GM23338 (cell line): ENCODE measurements at regions not wholly inside any gene's neighbourhood (a gene's known extent, or its start where the extent isn't known, plus 50 kb on each side); places are given as distances from the start of the nearest gene placed in this dataset.

Source experiments
- ATAC-seq: fragments of 200-7000 bp; cut with Tn5 transposase; 3 replicates; pipeline ENCODE4 v1.9.1; 2020
- DNase-seq: peaks from one replicate; pipeline ENCODE4 v3.0.0-alpha.2; 2015; ENCODE audit warnings: low spot score
- H2AFZ ChIP-seq: fragments of 200-600 bp; sonication (generic); 2 replicates; pipeline ENCODE4 v1.8.0; 2016; ENCODE audit warnings: antibody characterized with exemption, mild to moderate bottlenecking, moderate library complexity
- H3F3A ChIP-seq: fragments of 200-600 bp; sonication (generic); replicated peaks from 2 replicates; pipeline ENCODE4 v1.8.0; 2017; ENCODE audit warnings: antibody characterized with exemption, mixed run types, low read depth
- H3K27ac ChIP-seq: fragments of 200-600 bp; sonication (generic); 2 replicates; pipeline ENCODE4 v1.6.1; 2016; ENCODE audit warnings: low read depth
- H3K27me3 ChIP-seq: fragments of 200-600 bp; sonication (generic); 2 replicates; pipeline ENCODE4 v1.8.0; 2016; ENCODE audit warnings: mild to moderate bottlenecking, mixed run types, moderate library complexity; ENCODE audit not compliant: insufficient read depth
- H3K36me3 ChIP-seq: fragments of 200-600 bp; sonication (generic); 2 replicates; pipeline ENCODE4 v1.8.0; 2016; ENCODE audit warnings: mild to moderate bottlenecking; ENCODE audit not compliant: insufficient read depth
- H3K4me1 ChIP-seq: fragments of 200-600 bp; sonication (generic); 2 replicates; pipeline ENCODE4 v1.8.0; 2016; ENCODE audit warnings: mild to moderate bottlenecking, moderate library complexity; ENCODE audit not compliant: insufficient read depth
- H3K4me2 ChIP-seq: fragments of 200-600 bp; sonication (generic); 2 replicates; pipeline ENCODE4 v1.7.1; 2017; ENCODE audit warnings: mixed run types
- H3K4me3 ChIP-seq: fragments of 200-600 bp; sonication (generic); 2 replicates; pipeline ENCODE4 v1.6.1; 2016; ENCODE audit warnings: mixed run types
- H3K79me2 ChIP-seq: fragments of 200-600 bp; sonication (generic); replicated peaks from 2 replicates; pipeline ENCODE4 v1.8.0; 2017; ENCODE audit warnings: mild to moderate bottlenecking; ENCODE audit not compliant: insufficient read depth
- H3K9me2 ChIP-seq: fragments of 200-600 bp; sonication (generic); 2 replicates; pipeline ENCODE4 v1.8.0; 2017; ENCODE audit not compliant: insufficient read depth
- H4K20me1 ChIP-seq: fragments of 200-600 bp; sonication (generic); replicated peaks from 2 replicates; pipeline ENCODE4 v1.8.0; 2017; ENCODE audit warnings: mild to moderate bottlenecking; ENCODE audit not compliant: insufficient read depth
- H3K27ac Mint-ChIP-seq: 2 replicates; pipeline ENCODE4 v1.8.0; 2020; ENCODE audit warnings: inconsistent platforms, mild to moderate bottlenecking, moderate library complexity, mixed read lengths
- H3K27me3 Mint-ChIP-seq: 3 replicates; pipeline ENCODE4 v1.8.0; 2022; ENCODE audit warnings: low read depth, mild to moderate bottlenecking, moderate library complexity, mixed read lengths, inconsistent platforms; ENCODE audit not compliant: insufficient read depth, poor library complexity
- H3K36me3 Mint-ChIP-seq: 3 replicates; pipeline ENCODE4 v1.8.0; 2021; ENCODE audit warnings: low read depth, mild to moderate bottlenecking, inconsistent platforms, moderate library complexity, mixed read lengths
- H3K4me1 Mint-ChIP-seq: 3 replicates; pipeline ENCODE4 v1.8.0; 2020; ENCODE audit warnings: mild to moderate bottlenecking, inconsistent platforms, mixed read lengths
- H3K4me3 Mint-ChIP-seq: 3 replicates; pipeline ENCODE4 v1.8.0; 2021; ENCODE audit warnings: moderate library complexity, mild to moderate bottlenecking, inconsistent platforms, mixed read lengths
- H3K9me3 Mint-ChIP-seq: 3 replicates; pipeline ENCODE4 v1.8.0; 2020; ENCODE audit warnings: moderate library complexity, mild to moderate bottlenecking, inconsistent platforms, mixed read lengths
- CREB1 ChIP-seq: fragments of 250-450 bp; sonication (Bioruptor Pico); IDR thresholded peaks from 2 replicates; pipeline ENCODE4 v1.5.0; 2020; ENCODE audit warnings: low read depth, mild to moderate bottlenecking, moderate library complexity
- ETS1 ChIP-seq: IDR thresholded peaks from 2 replicates; pipeline ENCODE4 v1.6.1; 2016; ENCODE audit warnings: antibody characterized with exemption
- EZH2 ChIP-seq: fragments of 200-600 bp; sonication (generic); IDR thresholded peaks from one replicate; pipeline ENCODE4 v1.8.0; 2017; ENCODE audit warnings: antibody characterized with exemption, mild to moderate bottlenecking, low read depth; ENCODE audit not compliant: unreplicated experiment
- EZH2phosphoT487 ChIP-seq: fragments of 200-600 bp; sonication (generic); IDR thresholded peaks from one replicate; pipeline ENCODE4 v1.8.1; 2018; ENCODE audit warnings: antibody characterized with exemption; ENCODE audit not compliant: unreplicated experiment
- JUNB ChIP-seq: IDR thresholded peaks from one replicate; pipeline ENCODE4 v1.6.1; 2016; ENCODE audit warnings: antibody characterized with exemption; ENCODE audit not compliant: unreplicated experiment
- NANOG ChIP-seq: IDR thresholded peaks from 2 replicates; pipeline ENCODE4 v1.6.1; 2016; ENCODE audit warnings: antibody characterized with exemption, borderline replicate concordance
- POLR2AphosphoS5 ChIP-seq: IDR thresholded peaks from 2 replicates; pipeline ENCODE4 v1.6.1; 2016; ENCODE audit warnings: antibody characterized with exemption, low read depth
- REST ChIP-seq: IDR thresholded peaks from one replicate; pipeline ENCODE4 v1.6.1; 2018; ENCODE audit warnings: antibody characterized with exemption; ENCODE audit not compliant: unreplicated experiment
- STAT1 ChIP-seq: IDR thresholded peaks from one replicate; pipeline ENCODE4 v1.6.1; 2016; ENCODE audit warnings: antibody characterized with exemption; ENCODE audit not compliant: unreplicated experiment
- ZNF114 ChIP-seq: fragments of 250-450 bp; sonication (Bioruptor Pico); IDR thresholded peaks from 2 replicates; pipeline ENCODE4 v1.5.0; 2020; ENCODE audit warnings: mild to moderate bottlenecking, moderate library complexity
- ZNF331 ChIP-seq: fragments of 250-450 bp; sonication (Bioruptor Pico); IDR thresholded peaks from 2 replicates; pipeline ENCODE4 v1.5.0; 2020; ENCODE audit warnings: low read depth, mild to moderate bottlenecking, moderate library complexity
- ZNF462 ChIP-seq: fragments of 250-450 bp; sonication (Bioruptor Pico); IDR thresholded peaks from 2 replicates; pipeline ENCODE4 v1.5.0; 2020; ENCODE audit warnings: mild to moderate bottlenecking, moderate library complexity
- TF ChIP-seq, protein P1 (sequence below), 2 experiments: fragments of 200-600 bp in 1 of 2; sonication (generic) in 1 of 2; conservative IDR thresholded peaks; 2 replicates each; pipeline versions ENCODE4 v1.5.1 to v1.6.1; 2016 to 2017; ENCODE audit warnings: antibody characterized with exemption in 2 of 2, low read depth in 2 of 2, mild to moderate bottlenecking in 2 of 2, moderate library complexity in 1 of 2

DNA sequence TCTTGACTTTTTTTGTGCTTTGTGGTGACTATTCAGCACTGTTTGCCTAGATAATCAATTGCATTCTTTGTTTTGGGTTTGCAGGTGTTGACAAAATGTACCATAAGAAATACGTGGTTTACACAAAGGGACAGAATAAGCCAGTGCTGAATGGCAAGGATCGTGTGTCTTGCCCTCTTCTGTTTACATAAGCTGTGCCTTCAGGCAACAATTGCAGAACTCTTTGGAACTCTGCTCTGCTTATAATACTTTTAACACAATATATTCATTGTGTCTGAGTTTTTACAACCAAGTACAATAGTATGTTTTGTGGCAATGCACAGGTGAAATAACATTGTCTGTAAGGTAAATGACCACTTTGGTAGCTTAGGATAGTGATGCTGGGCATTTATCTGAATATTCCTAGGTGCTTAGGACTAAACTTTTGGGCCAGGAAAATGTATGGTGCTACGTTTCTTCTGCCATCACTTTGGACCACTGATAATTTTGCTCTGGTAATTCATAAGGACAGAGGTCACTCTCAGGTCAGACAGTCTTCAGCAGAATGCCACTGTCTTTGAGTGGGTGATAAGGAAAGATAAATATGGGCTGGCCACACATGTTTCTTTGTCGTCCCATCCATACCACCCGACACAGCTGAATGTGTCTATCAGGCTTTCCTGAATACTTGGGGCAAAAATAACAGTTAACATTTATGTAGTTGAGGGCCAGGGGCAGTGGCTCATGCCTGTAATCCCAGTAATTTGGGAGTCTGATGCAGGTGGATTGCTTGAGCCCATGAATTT, 344.6 kb upstream of the IMPG1 start:
- Mint-ChIP-seq H3K9me3 (no peaks in the 10 kb centered on the region), H3K36me3 (no peaks in the 10 kb centered on the region), H3K27ac (no peak overlapping the region), H3K4me1 (peaks cover 9% of the 10 kb centered on the region; the same call in 2 of the 3 replicates), H3K4me3 (no peak overlapping the region), H3K27me3 (peaks cover 23% of the 10 kb centered on the region)
- ATAC-seq (no peak), DNase-seq (no peak)
- no peak for TF ChIP-seq EZH2
- no peak for TF ChIP-seq REST
- TF ChIP-seq JUNB = no peak
- TF ChIP-seq ZNF114 (CRISPR knock-in tag) = no peak
- TF ChIP-seq CREB1 (CRISPR knock-in tag) = no peak
- no peak for TF ChIP-seq ETS1
- TF ChIP-seq EZH2phosphoT487 = no peak
- no peak for TF ChIP-seq STAT1
- TF ChIP-seq, protein P1, sequence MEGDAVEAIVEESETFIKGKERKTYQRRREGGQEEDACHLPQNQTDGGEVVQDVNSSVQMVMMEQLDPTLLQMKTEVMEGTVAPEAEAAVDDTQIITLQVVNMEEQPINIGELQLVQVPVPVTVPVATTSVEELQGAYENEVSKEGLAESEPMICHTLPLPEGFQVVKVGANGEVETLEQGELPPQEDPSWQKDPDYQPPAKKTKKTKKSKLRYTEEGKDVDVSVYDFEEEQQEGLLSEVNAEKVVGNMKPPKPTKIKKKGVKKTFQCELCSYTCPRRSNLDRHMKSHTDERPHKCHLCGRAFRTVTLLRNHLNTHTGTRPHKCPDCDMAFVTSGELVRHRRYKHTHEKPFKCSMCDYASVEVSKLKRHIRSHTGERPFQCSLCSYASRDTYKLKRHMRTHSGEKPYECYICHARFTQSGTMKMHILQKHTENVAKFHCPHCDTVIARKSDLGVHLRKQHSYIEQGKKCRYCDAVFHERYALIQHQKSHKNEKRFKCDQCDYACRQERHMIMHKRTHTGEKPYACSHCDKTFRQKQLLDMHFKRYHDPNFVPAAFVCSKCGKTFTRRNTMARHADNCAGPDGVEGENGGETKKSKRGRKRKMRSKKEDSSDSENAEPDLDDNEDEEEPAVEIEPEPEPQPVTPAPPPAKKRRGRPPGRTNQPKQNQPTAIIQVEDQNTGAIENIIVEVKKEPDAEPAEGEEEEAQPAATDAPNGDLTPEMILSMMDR (conservative IDR thresholded peaks at IDR 0.05; ENCODE audit: low read depth in 2 of 2) = no peak
- no peak for TF ChIP-seq ZNF462 (CRISPR knock-in tag)
- no peak for TF ChIP-seq ZNF331 (CRISPR knock-in tag)
- TF ChIP-seq POLR2AphosphoS5 = no peak
- no peak for TF ChIP-seq NANOG
- Histone ChIP-seq H4K20me1 (no peaks in the 10 kb centered on the region), H3K9me2 (no peaks in the 10 kb centered on the region), H3K4me3 (no peak overlapping the region), H3K27ac (no peak overlapping the region), H3F3A (no peaks in the 10 kb centered on the region), H3K79me2 (no peaks in the 10 kb centered on the region), H3K27me3 (peaks cover 25% of the 10 kb centered on the region), H2AFZ (no peak overlapping the region), H3K4me1 (no peaks in the 10 kb centered on the region), H3K36me3 (no peaks in the 10 kb centered on the region), H3K4me2 (no peak overlapping the region)
